ENCODE measurements at regions not wholly inside any gene's neighbourhood (a gene's known extent, or its start where the extent isn't known, plus 50 kb on each side); places are given as distances from the start of the nearest gene placed in this dataset.

DNA sequence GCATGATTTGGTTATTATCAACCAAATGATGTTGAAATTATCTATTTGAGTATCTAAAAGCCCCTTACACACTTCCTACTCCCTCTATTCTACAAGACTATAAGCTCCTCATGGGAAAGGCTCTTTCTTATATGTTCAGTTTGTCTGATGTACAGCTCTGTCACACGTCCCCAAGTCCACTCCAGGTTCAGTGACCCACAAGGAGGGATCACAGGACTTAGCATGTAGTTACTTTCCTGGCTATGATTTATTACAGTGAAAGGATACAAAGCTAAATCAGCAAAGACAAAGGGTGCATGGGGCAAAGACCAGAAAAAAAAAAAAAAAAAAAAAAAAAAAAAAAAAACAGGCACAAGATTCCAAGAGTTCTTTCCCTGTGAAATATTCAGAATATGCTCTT is 125.6 kb upstream of the TMEM106B start:
- TF ChIP-seq, protein P1, sequence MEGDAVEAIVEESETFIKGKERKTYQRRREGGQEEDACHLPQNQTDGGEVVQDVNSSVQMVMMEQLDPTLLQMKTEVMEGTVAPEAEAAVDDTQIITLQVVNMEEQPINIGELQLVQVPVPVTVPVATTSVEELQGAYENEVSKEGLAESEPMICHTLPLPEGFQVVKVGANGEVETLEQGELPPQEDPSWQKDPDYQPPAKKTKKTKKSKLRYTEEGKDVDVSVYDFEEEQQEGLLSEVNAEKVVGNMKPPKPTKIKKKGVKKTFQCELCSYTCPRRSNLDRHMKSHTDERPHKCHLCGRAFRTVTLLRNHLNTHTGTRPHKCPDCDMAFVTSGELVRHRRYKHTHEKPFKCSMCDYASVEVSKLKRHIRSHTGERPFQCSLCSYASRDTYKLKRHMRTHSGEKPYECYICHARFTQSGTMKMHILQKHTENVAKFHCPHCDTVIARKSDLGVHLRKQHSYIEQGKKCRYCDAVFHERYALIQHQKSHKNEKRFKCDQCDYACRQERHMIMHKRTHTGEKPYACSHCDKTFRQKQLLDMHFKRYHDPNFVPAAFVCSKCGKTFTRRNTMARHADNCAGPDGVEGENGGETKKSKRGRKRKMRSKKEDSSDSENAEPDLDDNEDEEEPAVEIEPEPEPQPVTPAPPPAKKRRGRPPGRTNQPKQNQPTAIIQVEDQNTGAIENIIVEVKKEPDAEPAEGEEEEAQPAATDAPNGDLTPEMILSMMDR (tag by site-specific recombination; IDR thresholded peaks at IDR 0.05), result no peak
- TF ChIP-seq MYNN (tag by site-specific recombination; IDR thresholded peaks at IDR 0.05; ENCODE audit: borderline replicate concordance) (no peak), ZNF274 (IDR thresholded peaks at IDR 0.05; ENCODE audit: low read length) (no peak), ZNF274 (tag by site-specific recombination; IDR thresholded peaks at IDR 0.05; ENCODE audit: borderline replicate concordance) (no peak), ZNF174 (tag by site-specific recombination; IDR thresholded peaks at IDR 0.05) (no peak)
- TF ChIP-seq, protein P2, sequence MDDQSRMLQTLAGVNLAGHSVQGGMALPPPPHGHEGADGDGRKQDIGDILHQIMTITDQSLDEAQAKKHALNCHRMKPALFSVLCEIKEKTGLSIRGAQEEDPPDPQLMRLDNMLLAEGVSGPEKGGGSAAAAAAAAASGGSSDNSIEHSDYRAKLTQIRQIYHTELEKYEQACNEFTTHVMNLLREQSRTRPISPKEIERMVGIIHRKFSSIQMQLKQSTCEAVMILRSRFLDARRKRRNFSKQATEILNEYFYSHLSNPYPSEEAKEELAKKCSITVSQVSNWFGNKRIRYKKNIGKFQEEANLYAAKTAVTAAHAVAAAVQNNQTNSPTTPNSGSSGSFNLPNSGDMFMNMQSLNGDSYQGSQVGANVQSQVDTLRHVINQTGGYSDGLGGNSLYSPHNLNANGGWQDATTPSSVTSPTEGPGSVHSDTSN (CRISPR knock-in tag; IDR thresholded peaks at IDR 0.05), result no peak
- TF ChIP-seq, protein P3, sequence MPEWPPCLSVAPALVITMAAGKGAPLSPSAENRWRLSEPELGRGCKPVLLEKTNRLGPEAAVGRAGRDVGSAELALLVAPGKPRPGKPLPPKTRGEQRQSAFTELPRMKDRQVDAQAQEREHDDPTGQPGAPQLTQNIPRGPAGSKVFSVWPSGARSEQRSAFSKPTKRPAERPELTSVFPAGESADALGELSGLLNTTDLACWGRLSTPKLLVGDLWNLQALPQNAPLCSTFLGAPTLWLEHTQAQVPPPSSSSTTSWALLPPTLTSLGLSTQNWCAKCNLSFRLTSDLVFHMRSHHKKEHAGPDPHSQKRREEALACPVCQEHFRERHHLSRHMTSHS (tag by site-specific recombination; IDR thresholded peaks at IDR 0.05), result no peak

Measured in HEK293 (cell line).